Karpas-422 (cell line): ENCODE measurements at regions not wholly inside any gene's neighbourhood (a gene's known extent, or its start where the extent isn't known, plus 50 kb on each side); places are given as distances from the start of the nearest gene placed in this dataset.
"Not testable (repeated sequence)": the region's sequence is repeated elsewhere in the genome, so short reads cannot be mapped to it uniquely, and the experiment has no call there.

ENCODE experiments used
- DNase-seq: peaks from one replicate; pipeline ENCODE4 v3.0.0-alpha.2; 2015
- H2AFZ ChIP-seq: fragments of 200-600 bp; sonication (generic); 2 replicates; pipeline ENCODE4 v1.6.1; 2014; ENCODE audit warnings: antibody characterized with exemption, low read length, mixed read lengths
- H3K27ac ChIP-seq: fragments of 200-600 bp; sonication (generic); 2 replicates; pipeline ENCODE4 v1.5.1; 2014; ENCODE audit warnings: mild to moderate bottlenecking, low read length, moderate library complexity
- H3K27me3 ChIP-seq: fragments of 200-600 bp; sonication (generic); 2 replicates; pipeline ENCODE4 v1.6.1; 2014; ENCODE audit warnings: low read length, mixed read lengths
- H3K36me3 ChIP-seq: fragments of 200-600 bp; sonication (generic); 2 replicates; pipeline ENCODE4 v1.6.1; 2014; ENCODE audit warnings: low read length, mixed read lengths; ENCODE audit not compliant: insufficient read depth
- H3K4me1 ChIP-seq: fragments of 200-600 bp; sonication (generic); 2 replicates; pipeline ENCODE4 v1.6.1; 2014; ENCODE audit warnings: mild to moderate bottlenecking, low read length, mixed read lengths
- H3K4me2 ChIP-seq: fragments of 200-600 bp; sonication (generic); 2 replicates; pipeline ENCODE4 v1.6.1; 2014; ENCODE audit warnings: low read length, low read depth, mild to moderate bottlenecking; ENCODE audit not compliant: poor library complexity, severe bottlenecking
- H3K4me3 ChIP-seq: fragments of 200-600 bp; sonication (generic); 2 replicates; pipeline ENCODE4 v1.5.1; 2014; ENCODE audit warnings: mild to moderate bottlenecking, antibody characterized with exemption, low read length, mixed read lengths
- H3K79me2 ChIP-seq: fragments of 200-600 bp; sonication (generic); 2 replicates; pipeline ENCODE4 v1.6.1; 2014; ENCODE audit warnings: mild to moderate bottlenecking, low read length, mixed read lengths
- H3K9ac ChIP-seq: fragments of 200-600 bp; sonication (generic); 2 replicates; pipeline ENCODE4 v1.6.0; 2014; ENCODE audit warnings: low read length
- H3K9me2 ChIP-seq: fragments of 200-600 bp; sonication (generic), shearing (Covaris generic); replicated peaks from 2 replicates; pipeline ENCODE4 v1.6.0; 2014; ENCODE audit warnings: mild to moderate bottlenecking, low read length, moderate library complexity; ENCODE audit not compliant: insufficient read depth
- H3K9me3 ChIP-seq: fragments of 300-700, 200-600 bp; sonication (generic); 2 replicates; pipeline ENCODE4 v1.6.1; 2014; ENCODE audit warnings: low read length, mixed read lengths
- H4K20me1 ChIP-seq: fragments of 200-600 bp; sonication (generic); 2 replicates; pipeline ENCODE4 v1.6.1; 2014; ENCODE audit warnings: mild to moderate bottlenecking, antibody characterized with exemption, low read length, low read depth; ENCODE audit not compliant: insufficient read depth

DNA sequence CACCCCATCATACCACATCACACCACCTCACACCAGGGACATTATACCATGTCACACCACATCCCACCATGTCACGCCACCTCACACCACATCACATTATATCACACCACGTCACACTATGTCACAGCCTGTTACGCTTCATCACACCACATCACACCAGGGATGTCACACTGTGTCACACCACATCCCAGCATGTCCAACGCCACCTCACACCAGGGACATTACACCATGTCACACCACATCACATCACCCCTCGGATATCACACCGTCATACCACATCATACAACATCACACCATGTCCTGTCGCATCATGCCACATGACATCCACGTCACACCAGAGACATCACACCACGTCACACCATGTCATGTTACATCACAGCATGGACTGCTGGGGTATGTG, 235.5 kb downstream of the TMEM121 start:
- H3K9me3 ChIP-seq: no peaks in the 10 kb centered on the region
- H3K27me3 ChIP-seq: no peaks in the 10 kb centered on the region
- H3K79me2 ChIP-seq: no peaks in the 10 kb centered on the region
- H4K20me1 ChIP-seq: no peaks in the 10 kb centered on the region
- no peaks in the 10 kb centered on the region for H3K36me3 ChIP-seq
- H3K9me2 ChIP-seq: no peaks in the 10 kb centered on the region
- H3K4me1 ChIP-seq: no peaks in the 10 kb centered on the region
- no peak overlapping the region for H3K4me2 ChIP-seq
- no peak overlapping the region for H3K27ac ChIP-seq
- no peak overlapping the region for H3K4me3 ChIP-seq
- no peak overlapping the region for H2AFZ ChIP-seq
- H3K9ac ChIP-seq: no peak overlapping the region
- no peak for DNase-seq

DNA sequence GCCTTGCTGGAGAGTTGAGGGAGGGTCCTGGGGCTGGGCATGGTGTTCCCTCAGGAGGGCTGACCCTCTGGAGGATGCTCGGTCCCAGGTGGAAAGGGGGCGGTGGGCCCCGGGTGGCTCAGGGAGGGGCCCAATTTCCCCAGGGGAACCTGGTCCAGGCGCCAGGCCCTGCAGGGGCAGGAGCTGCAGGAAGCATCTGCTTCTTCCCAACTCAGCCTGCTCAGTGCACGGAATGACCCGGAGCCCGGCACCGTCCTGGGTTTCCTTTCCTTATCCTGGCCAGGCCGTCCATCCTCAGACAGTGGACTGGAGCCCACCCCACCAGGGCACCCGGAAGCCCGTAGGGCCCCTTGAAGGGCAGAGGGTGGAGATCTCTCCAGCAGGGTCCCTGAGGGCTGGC, 235.9 kb downstream of the TMEM121 start:
- not testable (repeated sequence) for H2AFZ ChIP-seq, H3K4me1 ChIP-seq, H3K36me3 ChIP-seq, H3K79me2 ChIP-seq, H3K9me2 ChIP-seq, DNase-seq, H3K4me2 ChIP-seq, H4K20me1 ChIP-seq, H3K27ac ChIP-seq, H3K9ac ChIP-seq, H3K9me3 ChIP-seq, H3K4me3 ChIP-seq, H3K27me3 ChIP-seq

GRCh38 chr14:105764254-105764901, 238.0 kb downstream of the TMEM121 start:
- H4K20me1 ChIP-seq, H3K27ac ChIP-seq, H3K9me2 ChIP-seq, H3K79me2 ChIP-seq, H3K9ac ChIP-seq, H2AFZ ChIP-seq, H3K27me3 ChIP-seq, DNase-seq, H3K4me2 ChIP-seq, H3K4me1 ChIP-seq, H3K36me3 ChIP-seq, H3K4me3 ChIP-seq, H3K9me3 ChIP-seq: not testable (repeated sequence)

GRCh38 chr14:105765072-105765825, 238.9 kb downstream of the TMEM121 start:
- not testable (repeated sequence) for H3K9ac ChIP-seq, H3K27me3 ChIP-seq, H3K27ac ChIP-seq, H4K20me1 ChIP-seq, H2AFZ ChIP-seq, H3K9me2 ChIP-seq, H3K4me3 ChIP-seq, H3K4me2 ChIP-seq, H3K36me3 ChIP-seq, H3K9me3 ChIP-seq, H3K4me1 ChIP-seq, H3K79me2 ChIP-seq
- peak; percentile 29 for DNase-seq

- Histone ChIP-seq H3K4me1 (no peaks in the 10 kb centered on the region), H3K27ac (no peak overlapping the region), H3K79me2 (no peaks in the 10 kb centered on the region), H3K9me2 (no peaks in the 10 kb centered on the region), H3K27me3 (no peaks in the 10 kb centered on the region), H3K4me3 (no peak overlapping the region), H3K9ac (no peak overlapping the region), H4K20me1 (no peaks in the 10 kb centered on the region), H3K4me2 (no peak overlapping the region), H3K36me3 (no peaks in the 10 kb centered on the region), H3K9me3 (no peaks in the 10 kb centered on the region), H2AFZ (no peak overlapping the region)
- no peak for DNase-seq
These were observed 239.7 kb downstream of the TMEM121 start for GRCh38 chr14:105765893-105766614.

- H3K27me3 ChIP-seq: no peaks in the 10 kb centered on the region
- no peak overlapping the region for H3K4me3 ChIP-seq
- no peaks in the 10 kb centered on the region for H4K20me1 ChIP-seq
- H3K9ac ChIP-seq: no peak overlapping the region
- no peak for DNase-seq
- H3K9me3 ChIP-seq: no peaks in the 10 kb centered on the region
- H3K4me1 ChIP-seq: no peaks in the 10 kb centered on the region
- no peak overlapping the region for H3K27ac ChIP-seq
- no peak overlapping the region for H3K4me2 ChIP-seq
- no peaks in the 10 kb centered on the region for H3K36me3 ChIP-seq
- H3K9me2 ChIP-seq: no peaks in the 10 kb centered on the region
- no peak overlapping the region for H2AFZ ChIP-seq
- no peaks in the 10 kb centered on the region for H3K79me2 ChIP-seq
These were observed 240.9 kb downstream of the TMEM121 start for GRCh38 chr14:105767315-105767714.

DNA sequence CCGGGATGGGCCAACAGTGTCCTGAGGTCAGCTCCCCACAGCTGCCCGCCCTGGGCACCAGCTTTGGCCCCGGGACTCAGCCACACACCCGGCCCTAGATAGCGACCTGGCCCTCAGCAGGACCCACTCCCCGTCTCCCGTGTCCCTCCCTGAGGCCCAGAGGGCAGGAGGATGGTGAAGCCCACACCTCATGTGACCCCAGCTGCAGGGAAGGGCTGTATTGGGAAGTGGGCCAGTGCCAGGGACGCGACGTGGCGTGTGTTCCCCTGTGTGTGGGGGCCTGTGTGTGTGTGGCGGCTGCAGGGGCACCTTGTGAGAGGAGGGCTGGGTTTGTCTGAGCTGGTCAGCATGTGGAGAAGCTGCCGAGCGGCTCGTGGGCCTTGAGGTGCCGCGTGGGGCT, 241.7 kb downstream of the TMEM121 start:
- not testable (repeated sequence) for H3K36me3 ChIP-seq, H4K20me1 ChIP-seq, H2AFZ ChIP-seq

GRCh38 chr14:105769061-105769730, 242.8 kb downstream of the TMEM121 start:
- H3K9me3 ChIP-seq, H3K9me2 ChIP-seq, H3K79me2 ChIP-seq, H3K4me2 ChIP-seq, H3K27ac ChIP-seq, H3K4me1 ChIP-seq, H3K9ac ChIP-seq, H3K36me3 ChIP-seq, H2AFZ ChIP-seq, DNase-seq, H3K4me3 ChIP-seq, H4K20me1 ChIP-seq, H3K27me3 ChIP-seq: not testable (repeated sequence)

More for the DNA sequence above, 241.7 kb downstream of the TMEM121 start:
- not testable (repeated sequence) for H3K4me2 ChIP-seq, DNase-seq, H3K9me3 ChIP-seq, H3K27me3 ChIP-seq, H3K27ac ChIP-seq, H3K9ac ChIP-seq, H3K4me1 ChIP-seq, H3K79me2 ChIP-seq, H3K9me2 ChIP-seq, H3K4me3 ChIP-seq
